ENCODE measurements at regions not wholly inside any gene's neighbourhood (a gene's known extent, or its start where the extent isn't known, plus 50 kb on each side); places are given as distances from the start of the nearest gene placed in this dataset.
"Not testable (repeated sequence)": the region's sequence is repeated elsewhere in the genome, so short reads cannot be mapped to it uniquely, and the experiment has no call there.

- DNase-seq: no peak
These were observed 257.1 kb downstream of the EFCAB11 start for GRCh38 chr14:89697281-89698060.

- no peak for DNase-seq
These were observed 258.7 kb downstream of the EFCAB11 start for GRCh38 chr14:89695846-89696245.

DNA sequence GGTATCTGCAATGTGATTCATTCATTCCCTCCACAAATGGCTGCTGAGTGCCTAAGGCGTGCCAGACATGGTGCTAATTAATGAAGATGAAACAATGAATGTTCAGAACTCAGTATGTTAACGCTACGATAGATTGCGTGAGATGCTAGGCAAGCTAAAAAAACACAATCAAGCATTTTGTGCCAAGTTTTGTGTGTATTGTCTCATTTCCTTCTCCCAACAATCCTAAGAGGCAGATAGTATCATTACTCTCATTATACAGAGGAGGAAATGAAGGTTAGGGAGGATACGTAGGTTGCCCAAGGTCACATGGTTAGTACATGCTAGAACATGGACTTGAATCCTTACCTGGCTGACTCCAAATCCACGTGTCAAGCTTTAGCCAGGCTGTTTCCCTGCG is 264.4 kb downstream of the EFCAB11 start:
- no peak for DNase-seq

DNA sequence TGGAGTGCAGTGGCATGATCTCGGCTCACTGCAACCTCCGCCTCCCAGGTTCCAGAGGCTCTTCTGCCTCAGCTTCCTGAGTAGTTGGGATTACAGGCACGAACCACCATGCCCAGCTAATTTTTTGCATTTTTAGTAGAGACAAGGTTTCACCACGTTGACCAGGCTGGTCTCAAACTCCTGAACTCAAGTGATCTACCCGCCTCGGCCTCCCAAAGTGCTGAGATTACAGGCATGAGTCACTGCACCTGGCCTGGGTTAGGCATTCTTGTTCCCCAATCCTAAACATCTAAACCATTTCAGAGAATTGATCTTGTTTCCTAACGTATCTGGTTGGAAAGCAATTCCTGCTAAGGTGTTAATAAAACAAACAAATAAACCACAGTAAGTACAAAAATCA is 264.8 kb downstream of the EFCAB11 start:
- DNase-seq: not testable (repeated sequence)

DNA sequence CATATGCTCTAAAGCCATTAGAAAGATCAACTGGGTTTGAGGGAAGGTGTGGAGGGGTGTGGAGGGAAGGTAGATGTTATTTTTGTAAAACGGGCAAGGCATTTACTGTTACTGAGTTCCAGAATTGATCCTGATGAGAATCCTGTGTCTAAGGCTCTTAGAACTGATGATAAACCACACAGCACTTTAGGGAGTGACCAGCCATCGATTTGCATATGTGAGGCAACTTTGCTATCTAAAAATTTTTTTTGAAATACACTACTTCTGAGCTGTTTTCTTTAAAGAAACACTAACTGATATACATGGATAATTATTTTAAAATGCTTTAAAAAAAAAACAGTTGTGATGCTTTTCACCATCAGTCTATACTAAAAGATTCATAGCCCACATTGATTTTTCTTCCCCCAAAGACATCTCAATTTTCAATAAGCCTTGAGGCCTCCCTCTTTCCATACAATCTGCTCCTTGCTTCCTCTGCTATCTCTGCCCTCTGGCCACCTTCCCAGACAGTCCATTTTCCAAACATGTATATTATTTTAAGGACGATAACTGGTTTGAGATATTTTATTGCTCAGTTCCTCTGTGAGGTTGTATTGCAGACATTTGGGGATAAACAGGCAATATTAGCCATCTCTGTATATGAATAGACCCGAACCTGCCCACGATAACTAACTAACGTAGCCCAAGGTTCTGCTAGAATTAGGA is 265.9 kb downstream of the EFCAB11 start:
- DNase-seq: no peak

DNA sequence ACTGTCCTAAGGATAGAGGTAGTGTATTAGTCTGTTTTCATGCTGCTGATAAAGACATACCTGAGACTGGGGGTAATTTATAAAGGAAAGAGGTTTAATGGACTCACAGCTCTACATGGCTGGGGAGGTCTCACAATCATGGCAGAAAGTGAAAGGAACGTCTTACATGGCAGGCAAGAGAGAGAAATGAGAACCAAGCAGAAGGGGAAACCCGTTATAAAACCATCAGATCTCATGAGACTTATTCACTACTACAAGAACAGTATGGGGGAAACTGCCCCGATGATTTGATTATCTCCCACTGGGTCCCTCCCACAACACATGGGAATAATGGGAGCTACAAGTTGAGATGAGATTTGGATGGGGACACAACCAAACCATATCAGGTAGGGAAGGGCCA is 267.4 kb downstream of the EFCAB11 start:
- DNase-seq: not testable (repeated sequence)

DNA sequence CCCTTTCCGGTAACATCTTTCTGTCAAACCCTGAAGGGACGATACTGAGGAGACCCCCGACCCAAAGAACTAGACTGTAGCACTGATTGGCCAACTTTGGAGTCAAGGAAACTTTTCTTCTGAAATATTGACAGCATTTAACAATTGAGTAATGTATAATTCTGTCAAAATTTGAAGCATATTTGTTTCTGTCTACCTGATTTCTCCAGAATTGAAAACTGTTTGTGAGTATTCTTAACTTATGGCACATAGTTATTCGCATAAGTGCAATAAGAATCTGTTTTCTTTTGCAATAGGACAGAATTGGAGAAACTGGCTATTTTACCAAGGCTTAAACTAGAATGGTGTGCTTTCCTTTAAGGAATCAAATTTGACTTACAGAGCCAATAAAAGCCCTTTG is 267.1 kb upstream of the FOXN3 start:
- no peak for DNase-seq

- DNase-seq: no peak
These were observed 264.3 kb upstream of the FOXN3 start for GRCh38 chr14:89681086-89682018.

DNA sequence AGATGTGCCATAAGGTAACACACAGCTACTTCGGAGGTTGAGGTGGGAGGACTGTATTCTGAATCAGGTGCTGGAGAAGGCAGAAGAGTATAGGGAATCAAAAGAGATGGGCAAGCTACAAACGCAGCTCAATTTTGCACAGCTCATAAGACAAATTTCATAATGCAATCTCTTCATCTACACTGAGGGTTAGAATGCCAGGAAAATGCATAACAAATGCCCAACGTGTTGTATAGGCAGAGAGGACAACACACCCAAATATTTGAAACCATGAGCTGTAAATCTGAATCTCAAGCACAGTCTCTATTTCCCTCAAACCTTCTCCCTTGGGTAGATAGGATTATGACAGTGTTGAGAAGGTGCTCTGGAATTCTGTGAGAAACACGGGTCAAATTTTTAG is 263.1 kb upstream of the FOXN3 start:
- no peak for DNase-seq

GRCh38 chr14:89678768-89679167 is 261.7 kb upstream of the FOXN3 start:
- DNase-seq: no peak

GRCh38 chr14:89675590-89675989 is 258.6 kb upstream of the FOXN3 start:
- DNase-seq: no peak

GRCh38 chr14:89674936-89675335 is 257.9 kb upstream of the FOXN3 start:
- DNase-seq: no peak

DNA sequence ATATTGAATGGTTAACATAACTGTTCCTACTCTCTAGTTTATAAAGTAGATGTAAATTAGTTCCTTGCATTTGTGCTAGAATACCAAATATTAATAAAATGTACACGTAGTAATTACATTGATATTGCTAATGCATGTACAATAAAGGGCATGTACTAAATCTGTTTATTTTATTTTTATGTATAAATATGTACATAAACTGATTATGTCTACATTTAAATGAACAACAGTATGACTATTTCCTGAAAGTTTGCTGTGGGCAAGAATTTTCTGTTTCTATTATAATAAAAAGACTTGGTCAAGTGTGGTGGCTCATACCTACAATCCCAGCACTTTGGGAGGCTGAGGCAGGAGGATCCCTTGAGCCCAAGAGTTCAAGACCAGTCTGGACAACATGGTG is 257.2 kb upstream of the FOXN3 start:
- no peak for DNase-seq

GRCh38 chr14:89673512-89674225 is 256.6 kb upstream of the FOXN3 start:
- no peak for DNase-seq

DNA sequence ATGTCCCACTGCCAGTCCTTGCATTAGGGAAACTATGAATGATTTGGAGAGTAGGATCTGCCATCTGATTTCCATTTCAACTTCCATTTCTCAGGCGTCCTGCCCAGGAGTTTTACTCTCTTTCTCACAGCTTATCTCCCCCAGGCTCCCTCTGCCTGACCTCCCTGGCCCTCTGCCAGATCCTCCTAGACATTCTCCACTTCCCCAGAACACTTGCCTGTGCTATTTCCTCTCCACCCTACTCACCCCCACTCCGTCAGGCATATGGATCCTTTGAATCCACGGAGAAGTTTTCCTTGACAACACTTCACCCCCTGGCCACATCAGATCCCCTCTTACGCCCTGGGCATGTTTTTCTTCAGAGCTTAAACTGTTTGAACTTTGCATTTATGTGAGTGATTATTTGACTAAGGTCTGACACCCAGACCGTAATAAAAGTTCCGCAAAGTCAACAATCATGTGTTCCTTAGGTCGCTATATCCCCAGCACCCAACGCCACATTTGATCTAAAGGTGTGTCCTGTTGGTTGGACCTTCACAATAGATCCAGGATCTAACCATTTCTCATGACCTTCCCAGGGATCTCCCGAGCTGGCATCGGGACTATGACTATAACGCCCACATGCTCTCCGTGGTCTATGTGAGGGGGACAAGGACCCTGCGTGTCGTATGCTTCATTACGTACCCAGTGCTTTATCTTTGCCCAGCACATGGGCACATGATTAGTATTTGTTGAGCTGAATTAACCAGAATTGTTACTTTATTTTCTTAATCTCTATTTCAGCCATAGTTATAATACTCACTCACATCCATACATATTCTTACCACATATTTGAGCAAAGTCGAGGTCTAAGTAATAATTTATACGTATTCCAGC is 255.8 kb upstream of the FOXN3 start:
- DNase-seq: no peak

DNA sequence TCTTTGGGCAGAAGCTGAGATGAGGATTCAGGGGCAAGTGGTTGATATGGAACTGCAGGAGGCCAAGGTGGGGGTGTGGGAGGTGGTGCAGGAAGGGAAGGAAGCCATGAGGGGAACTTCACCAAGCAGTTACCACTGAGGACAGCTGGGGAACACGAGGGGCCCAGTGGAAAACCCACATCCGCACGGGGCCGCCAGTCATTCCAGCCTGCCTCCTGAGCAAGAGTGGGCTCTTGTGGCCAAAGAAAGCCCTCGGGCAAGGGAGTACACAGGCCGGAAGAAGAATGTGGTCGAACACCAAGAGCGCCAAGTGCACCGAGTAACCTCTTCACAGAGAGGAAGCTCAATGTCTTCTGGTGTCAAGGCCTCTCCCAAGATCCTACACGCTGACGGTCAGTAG is 252.2 kb upstream of the FOXN3 start:
- peak; percentile 67 for DNase-seq

DNA sequence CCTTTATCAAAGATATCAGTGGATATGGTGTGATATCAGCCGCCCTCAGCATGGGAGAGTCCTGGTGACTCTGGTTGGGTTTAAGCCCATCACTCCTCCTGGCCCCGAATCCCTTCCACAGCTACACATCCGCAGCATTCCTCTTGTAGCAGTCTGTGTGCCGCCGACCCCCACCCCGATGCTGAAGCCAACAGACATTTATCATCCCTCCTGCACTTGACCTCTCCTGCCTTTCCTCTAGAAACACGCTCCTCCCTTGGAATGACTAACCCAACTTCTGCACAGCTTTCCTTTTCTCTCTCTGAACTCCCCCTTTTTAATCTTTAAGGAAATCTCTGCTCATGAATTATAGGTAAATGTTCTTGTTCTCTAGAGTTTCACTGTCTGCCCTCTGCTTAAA is 250.9 kb upstream of the FOXN3 start:
- no peak for DNase-seq

GRCh38 chr14:89665300-89666081 is 248.5 kb upstream of the FOXN3 start:
- DNase-seq: not testable (repeated sequence)

- no peak for DNase-seq
These were observed 244.4 kb upstream of the FOXN3 start for GRCh38 chr14:89661392-89661791.

DNA sequence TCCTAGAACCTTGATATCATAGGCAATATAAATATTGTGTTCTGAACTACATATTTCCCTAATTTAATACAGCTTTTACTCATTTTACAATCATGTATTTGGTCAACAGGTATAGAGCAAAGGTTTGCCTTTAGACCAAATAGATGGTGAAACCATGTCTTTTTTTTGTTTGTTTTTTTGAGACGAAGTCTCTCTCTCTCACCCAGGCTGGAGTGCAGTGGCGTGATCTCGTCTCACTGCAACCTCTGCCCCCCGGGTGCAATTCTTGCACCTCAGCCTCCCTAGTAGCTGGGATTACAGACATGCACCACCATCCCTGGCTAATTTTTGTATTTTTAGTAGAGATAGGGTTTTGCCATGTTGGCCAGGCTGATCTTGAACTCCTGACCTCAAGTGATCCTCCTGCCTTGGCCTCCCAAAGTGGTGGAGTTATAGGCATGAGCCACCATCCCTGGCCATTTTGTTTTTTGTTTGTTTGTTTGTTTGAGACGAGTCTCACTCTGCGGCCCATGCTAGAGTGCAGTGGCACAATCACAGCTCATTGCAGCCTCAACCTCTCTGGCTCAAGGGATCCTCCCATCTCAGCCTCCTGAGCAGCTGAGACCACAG is 243.7 kb upstream of the FOXN3 start:
- DNase-seq: not testable (repeated sequence)

Data from activated CD8-positive, alpha-beta memory T cell treated with anti-CD3 and anti-CD28 coated beads, Interleukin-2, amount 50 U/mL, for 48 hours (primary cell).